GM19452 (cell line): ENCODE measurements at regions not wholly inside any gene's neighbourhood (a gene's known extent, or its start where the extent isn't known, plus 50 kb on each side); places are given as distances from the start of the nearest gene placed in this dataset.
"Not testable (repeated sequence)": the region's sequence is repeated elsewhere in the genome, so short reads cannot be mapped to it uniquely, and the experiment has no call there.

ENCODE experiments used
- ATAC-seq: cut with Tn5 transposase; IDR thresholded peaks from one replicate; pipeline ENCODE4 v1.9.1; 2021; ENCODE audit not compliant: unreplicated experiment

GRCh38 chr2:16927398-16927797 lies 261.8 kb upstream of the CYRIA start:
- no peak for ATAC-seq

DNA sequence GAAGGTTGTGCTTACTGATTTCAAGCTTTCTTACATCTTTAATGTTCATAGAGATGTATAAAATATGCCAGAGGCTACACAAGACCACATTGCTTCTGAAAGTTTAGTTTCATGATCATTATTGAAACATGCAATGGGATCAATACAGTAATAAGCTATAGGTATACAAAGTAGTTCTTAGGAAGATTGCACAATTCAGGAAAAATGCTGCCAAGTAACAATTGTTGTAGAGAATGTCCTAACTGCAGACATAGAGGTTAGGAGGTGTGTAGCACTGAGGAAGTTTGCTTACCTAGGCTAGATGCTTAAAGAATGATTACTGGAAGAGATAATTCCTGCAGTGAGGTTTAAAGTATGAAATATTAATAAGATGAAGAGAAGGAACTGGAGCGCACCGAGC lies 259.5 kb upstream of the CYRIA start:
- no peak for ATAC-seq

DNA sequence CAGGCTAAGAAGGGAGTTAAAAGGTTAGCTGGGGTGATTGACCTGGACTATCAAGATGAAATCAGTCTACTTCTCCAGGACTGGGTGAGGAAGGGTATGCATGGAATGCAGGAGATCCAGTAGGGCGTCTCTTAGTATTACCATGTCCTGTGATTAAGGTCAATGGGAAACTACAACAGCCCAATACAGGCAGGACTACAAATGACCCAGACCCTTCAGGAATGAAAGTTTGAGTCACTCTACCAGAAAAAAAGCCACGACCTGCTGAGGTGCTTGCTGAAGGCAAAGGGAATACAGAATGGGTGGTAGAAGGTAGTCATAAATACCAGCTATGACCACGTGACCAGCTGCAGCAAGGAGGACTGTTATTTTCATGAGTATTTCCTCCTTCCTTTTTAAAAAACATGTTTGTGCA lies 249.7 kb upstream of the CYRIA start:
- ATAC-seq, result not testable (repeated sequence)

DNA sequence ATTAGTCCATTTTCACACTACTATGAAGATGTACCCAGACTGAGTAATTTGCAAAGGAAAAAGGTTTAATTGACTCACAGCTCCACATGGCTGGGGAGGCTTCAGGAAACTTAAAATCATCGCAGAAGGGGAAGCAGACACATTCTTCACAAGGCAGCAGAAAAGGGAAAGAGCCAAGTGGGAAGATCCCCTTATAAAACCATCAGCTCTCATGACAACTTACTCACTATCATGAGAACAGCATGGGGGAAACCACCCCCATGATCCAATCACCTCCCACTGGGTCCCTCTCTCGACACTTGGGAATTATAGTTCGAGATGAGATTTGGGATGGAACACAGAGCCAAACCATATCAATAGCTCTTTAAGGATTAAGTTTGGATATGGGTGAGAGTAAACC lies 246.1 kb upstream of the CYRIA start:
- ATAC-seq, result no peak

DNA sequence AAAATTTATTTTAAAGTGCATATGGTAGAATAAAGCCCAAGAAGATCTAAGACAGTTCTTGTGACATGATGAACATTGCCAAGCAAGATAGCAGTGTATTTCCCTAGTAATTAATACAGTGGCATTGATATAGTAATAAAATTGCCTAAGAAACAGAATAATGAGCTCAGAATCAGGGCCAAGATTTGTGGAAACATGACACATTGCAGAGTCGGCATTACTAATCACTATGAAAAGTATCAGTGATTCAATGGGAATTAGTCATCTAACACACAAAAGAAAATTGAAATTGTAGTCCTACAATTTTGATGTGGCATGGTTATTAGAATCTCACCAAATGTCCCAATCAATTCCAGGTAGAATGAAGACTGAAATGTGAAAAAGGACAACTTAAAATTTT lies 243.0 kb upstream of the CYRIA start:
- no peak for ATAC-seq

GRCh38 chr2:16907645-16908282 lies 242.1 kb upstream of the CYRIA start:
- no peak for ATAC-seq

DNA sequence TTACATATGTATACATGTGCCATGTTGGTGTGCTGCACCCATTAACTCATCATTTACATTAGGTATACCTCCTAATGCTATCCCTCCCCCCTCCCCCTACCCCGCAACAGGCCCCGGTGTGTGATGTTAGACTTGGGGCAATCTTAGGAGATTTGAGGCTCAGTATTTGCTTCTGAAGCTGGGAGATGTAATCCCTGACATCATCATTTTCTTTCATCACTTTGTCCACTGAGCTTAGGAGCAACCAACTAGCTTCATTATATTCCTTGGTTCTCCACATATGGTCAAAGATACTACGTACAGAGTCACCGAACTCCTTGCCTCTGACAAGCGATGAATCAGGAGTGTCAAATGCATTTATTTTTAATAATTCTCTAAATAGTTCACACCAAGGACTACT lies 239.7 kb upstream of the CYRIA start:
- not testable (repeated sequence) for ATAC-seq

DNA sequence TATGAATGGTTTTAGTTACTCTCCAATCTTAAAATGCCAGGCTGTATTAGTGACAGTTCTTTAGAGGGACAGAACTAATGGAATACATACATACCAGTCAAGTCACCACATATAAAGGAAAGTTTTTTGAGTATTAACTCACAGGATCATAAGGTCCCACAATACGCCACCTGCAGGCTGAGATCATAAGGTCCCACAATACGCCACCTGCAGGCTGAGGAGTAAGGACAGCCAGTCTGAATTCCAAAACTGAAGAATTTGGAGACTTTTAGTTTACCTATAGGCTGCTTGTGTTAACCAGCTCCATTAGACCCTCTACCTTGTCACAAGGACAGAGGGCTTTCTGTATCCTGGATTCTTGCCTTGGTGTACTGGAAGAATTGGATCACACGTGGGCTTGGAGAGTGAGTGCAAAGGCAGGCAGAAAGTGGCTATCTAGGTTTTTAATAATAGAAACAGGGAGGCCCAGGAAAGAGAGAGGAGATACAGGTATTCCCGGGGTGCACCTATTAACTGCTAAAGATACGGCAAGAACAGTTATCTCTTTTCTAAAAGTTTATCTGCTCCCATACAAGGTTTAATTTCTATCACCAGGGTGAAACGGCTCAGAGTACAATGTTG lies 234.9 kb upstream of the CYRIA start:
- ATAC-seq, result no peak

- no peak for ATAC-seq
Measured at GRCh38 chr2:16899958-16900357, 234.3 kb upstream of the CYRIA start.

- no peak for ATAC-seq
Measured at GRCh38 chr2:16890081-16890480, 224.4 kb upstream of the CYRIA start.

DNA sequence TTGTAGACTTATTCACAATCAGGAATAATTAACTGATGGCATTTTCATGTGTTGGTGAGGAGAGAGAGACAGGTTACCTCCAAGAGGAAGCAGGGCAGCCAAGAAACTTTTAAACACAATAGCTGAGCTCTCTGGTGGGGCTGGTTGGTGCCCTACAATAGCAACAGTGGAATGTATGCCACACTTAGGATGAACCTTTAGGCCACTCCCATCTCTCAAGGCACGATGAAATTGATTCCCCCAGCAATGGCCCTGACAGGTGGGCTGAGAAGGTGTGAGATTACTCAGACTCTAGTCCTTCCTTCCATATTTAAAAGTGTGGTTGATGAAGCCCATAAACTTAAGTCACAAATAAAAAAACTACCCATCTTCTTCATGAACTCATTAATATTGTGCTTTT lies 219.4 kb upstream of the CYRIA start:
- no peak for ATAC-seq

- ATAC-seq, result no peak
Measured at GRCh38 chr2:16882706-16883105, 217.1 kb upstream of the CYRIA start.

DNA sequence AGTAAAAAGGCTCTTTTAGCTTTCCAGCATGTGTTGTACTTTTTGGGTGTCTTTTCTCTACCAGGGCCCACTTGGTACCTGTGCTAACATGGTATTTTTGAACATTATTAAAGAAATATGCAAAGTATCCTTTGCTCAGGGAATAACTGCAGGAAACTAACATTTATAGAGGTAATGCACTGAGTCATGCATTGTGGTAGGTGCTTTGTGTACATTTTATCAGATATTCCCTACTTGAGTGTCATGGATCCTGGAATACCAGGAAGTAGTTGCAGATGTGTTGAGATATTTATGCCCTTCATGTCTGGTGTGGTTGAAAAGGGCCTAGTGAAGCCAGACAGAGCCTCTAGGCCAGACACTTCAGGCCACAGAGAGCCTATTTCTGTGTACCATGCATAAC lies 215.5 kb upstream of the CYRIA start:
- no peak for ATAC-seq

GRCh38 chr2:16871411-16871810 lies 205.8 kb upstream of the CYRIA start:
- no peak for ATAC-seq

- no peak for ATAC-seq
Measured at GRCh38 chr2:16870491-16871076, 204.9 kb upstream of the CYRIA start.

DNA sequence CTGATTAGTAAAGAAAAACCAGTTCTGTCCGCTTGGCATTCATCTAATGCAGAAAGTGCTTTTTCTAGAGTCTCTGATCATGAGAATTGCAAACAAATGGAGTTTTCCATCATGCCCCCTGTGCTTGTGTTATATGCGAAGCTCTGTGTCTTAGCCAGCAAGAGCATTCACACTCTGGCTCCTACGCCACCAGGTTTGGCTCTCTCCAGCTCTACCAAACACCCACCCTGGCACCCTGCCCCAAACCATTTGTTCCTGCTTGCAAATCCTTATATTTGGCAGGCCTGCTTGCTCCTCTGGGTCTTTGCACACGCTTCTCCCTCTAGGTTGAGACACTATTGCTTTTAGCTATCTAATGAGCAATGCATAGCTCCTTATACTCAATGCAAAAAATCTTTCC lies 204.1 kb upstream of the CYRIA start:
- no peak for ATAC-seq

DNA sequence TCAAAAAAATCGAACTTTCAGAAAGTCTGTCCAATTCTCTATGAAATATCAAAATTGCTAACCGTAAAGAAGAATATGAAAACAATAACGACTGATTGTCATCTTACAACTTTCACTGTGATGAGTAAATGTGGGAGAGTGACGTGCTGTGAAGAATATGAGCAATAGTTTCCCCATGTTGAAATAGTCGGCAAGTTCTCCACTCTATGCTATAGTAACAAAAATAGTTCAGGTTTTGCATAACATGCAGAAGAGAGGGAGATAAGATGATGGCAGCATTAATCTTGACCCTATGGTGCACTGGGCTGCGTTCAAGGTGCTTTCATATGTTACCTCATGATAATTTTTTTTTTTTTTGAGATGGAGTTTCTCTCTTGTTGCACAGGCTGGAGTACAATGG lies 196.8 kb upstream of the CYRIA start:
- no peak for ATAC-seq

GRCh38 chr2:16861530-16861929 lies 195.9 kb upstream of the CYRIA start:
- ATAC-seq, result no peak

- no peak for ATAC-seq
Measured at GRCh38 chr2:16861111-16861510, 195.5 kb upstream of the CYRIA start.

- ATAC-seq, result no peak
Measured at GRCh38 chr2:16860627-16861026, 195.0 kb upstream of the CYRIA start.

DNA sequence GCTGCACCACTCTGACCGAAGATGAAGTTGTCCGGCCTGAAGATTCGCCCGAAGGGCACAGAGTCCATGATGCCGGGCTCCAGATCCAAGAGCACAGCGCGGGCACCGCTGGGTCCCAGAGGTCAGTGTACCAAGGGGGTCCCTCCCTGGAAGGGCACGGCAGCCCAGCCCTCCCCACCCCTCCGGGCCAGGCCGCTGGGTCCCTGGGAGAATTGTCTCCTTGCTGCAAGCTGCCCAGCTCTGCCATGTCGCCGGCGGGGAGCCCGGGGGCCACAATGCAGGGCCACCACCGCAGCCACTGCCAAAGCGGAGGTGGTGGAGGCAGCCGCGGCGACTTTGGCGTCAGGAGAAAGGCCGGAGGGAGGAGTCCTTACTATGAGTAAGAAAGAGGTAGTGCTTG lies 189.5 kb upstream of the CYRIA start:
- no peak for ATAC-seq

GRCh38 chr2:16853088-16853487 lies 187.5 kb upstream of the CYRIA start:
- ATAC-seq, result no peak

DNA sequence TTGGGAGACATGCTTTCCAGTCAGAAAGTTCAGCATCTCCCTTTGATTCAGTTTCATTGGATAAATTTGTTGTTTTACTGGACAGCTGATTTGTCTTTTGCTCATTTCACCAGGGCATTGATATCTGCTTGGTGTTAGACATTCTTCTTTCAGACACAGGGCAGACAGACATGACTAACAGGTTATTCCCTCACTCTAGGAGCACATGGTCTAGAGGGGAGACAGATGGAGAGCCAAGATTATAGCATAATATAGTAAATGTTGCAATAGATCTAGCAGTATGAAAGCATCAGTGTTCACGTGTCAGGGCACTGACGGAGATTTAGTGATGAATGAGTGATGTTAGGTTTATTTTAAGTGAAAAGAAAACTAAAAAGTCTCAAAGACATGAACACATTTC lies 187.0 kb upstream of the CYRIA start:
- no peak for ATAC-seq
